Activated T-helper 1 cell treated with Interleukin-2 at 50 U/mL for 16 hours (primary cell): ENCODE measurements at regions not wholly inside any gene's neighbourhood (a gene's known extent, or its start where the extent isn't known, plus 50 kb on each side); places are given as distances from the start of the nearest gene placed in this dataset.
"Not testable (repeated sequence)": the region's sequence is repeated elsewhere in the genome, so short reads cannot be mapped to it uniquely, and the experiment has no call there.

Experiments used
- DNase-seq: peaks from one replicate; pipeline ENCODE4 v3.0.0-alpha.2; 2020; ENCODE audit warnings: low read depth

DNA sequence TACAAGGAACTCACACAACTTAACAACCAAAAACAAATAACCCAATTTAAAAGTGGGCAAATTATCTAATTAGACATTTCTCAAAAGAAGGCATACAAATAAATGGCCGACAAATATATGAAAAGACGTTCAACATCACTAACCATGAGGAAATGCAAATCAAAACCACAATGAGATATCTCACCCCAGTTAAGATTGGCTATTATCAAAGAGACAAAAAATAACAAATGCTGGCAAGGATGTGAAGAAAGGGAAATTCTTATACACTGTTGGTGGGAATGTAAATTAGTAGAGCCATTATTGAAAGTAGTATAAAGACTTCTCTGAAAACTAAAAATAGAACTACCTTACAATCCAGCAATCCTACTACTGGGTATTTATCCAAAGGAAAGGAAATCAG lies 96.7 kb upstream of the SIRPG start:
- DNase-seq: no peak

DNA sequence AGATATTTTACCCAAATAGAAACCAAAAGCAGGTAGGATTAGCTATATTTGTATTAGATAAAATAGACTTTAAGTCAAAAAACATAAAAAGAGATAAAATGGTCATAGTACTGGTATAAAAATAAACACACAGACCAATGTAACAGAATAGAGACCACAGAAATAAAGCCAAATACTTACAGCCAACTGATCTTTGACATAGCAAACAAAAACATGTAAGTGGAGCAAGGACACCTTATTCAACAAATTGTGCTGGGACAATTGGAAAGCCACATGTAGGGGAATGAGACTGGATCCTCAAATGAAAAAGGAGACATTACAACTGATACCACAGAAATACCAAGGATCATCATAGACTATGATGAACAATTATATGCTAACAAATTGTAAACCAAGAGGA lies 94.5 kb upstream of the SIRPG start:
- no peak for DNase-seq

GRCh38 chr20:1748777-1749176 lies 91.2 kb upstream of the SIRPG start:
- DNase-seq: no peak

DNA sequence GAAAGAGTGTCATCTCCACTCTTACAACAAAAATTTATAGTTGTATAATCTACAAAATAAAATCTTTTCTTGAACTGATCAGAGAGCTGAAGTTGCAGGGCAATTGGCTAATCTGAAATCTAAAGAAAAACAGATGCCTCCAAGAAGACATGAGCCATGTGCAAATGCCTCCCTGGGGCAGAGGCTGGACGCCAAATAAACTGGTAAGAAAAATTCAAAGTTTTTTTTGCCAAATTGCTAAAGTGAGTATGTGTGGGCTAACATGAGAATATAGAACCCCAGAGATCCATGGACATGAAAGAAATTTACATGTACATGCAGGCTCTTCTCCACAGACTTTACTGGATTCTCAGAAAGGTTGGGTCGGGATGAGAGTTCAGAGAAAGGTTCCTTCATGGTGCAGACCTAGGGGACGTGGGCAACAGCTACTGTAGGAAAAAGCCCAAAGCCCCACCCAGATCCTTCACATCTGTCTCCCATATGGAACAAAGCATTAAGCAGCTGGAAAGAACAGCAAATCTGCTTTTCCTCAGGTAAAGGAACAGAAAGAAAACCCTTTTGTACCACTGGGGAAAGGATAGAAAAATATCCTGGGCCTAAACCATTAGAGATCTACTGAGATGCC lies 90.5 kb upstream of the SIRPG start:
- no peak for DNase-seq

DNA sequence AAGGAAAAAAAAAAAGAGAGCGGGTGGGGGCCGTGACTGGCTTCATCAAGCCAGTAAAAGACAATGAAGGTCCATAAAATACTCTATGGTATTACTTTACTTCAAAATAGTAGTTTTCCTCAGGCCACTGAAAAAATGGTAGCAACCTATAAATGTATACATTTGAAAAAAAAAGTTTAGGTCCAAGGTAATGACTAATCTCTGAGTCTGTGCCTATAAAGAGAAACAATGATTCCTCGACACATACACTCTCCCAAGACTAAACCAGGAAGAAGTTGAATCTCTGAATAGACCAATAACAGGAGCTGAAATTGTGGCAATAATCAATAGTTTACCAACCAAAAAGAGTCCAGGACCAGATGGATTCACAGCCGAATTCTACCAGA lies 84.5 kb upstream of the SIRPG start:
- DNase-seq: not testable (repeated sequence)

DNA sequence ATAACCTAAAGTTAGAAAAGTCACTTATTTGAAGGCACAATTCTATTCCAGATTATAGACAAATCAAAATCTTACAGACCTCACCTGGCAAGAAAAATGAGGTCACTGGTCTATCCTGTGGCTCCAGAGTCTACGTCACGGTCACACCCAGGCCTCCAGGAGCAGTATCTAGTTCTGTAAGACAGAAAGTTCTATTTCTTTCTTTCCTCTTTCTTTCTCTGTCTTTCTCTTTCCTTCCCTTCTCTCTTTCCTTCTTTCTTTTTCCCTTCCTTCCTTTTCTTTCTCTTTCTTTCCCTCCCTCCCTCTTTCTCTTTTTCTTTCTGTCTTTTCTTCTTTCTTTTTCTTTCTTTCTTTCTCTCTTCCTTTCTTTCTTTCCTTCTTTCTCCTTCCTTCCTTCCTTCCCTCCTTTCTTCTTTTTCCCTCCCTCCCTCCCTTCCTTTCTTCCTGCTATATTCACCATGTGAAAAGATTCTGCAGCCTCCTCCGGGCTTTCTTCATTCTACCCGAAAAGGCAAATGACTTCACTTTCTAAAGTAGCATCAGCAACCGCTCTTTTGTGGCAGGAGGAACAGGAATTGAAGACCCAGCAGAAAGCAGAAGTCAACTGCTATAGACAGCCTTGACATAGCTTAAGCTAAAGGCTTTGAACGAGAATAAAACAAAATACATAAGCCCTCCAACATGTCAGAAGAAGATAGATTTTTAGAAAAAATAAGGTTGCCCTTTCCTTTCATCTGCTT lies 83.9 kb upstream of the SIRPG start:
- no peak for DNase-seq

GRCh38 chr20:1737134-1737533 lies 79.6 kb upstream of the SIRPG start:
- no peak for DNase-seq

GRCh38 chr20:1735417-1736089 lies 78.0 kb upstream of the SIRPG start:
- DNase-seq: no peak

- DNase-seq: no peak
Observed at GRCh38 chr20:1734269-1734858, 76.8 kb upstream of the SIRPG start.

GRCh38 chr20:1731828-1732375 lies 74.3 kb upstream of the SIRPG start:
- DNase-seq: not testable (repeated sequence)

DNA sequence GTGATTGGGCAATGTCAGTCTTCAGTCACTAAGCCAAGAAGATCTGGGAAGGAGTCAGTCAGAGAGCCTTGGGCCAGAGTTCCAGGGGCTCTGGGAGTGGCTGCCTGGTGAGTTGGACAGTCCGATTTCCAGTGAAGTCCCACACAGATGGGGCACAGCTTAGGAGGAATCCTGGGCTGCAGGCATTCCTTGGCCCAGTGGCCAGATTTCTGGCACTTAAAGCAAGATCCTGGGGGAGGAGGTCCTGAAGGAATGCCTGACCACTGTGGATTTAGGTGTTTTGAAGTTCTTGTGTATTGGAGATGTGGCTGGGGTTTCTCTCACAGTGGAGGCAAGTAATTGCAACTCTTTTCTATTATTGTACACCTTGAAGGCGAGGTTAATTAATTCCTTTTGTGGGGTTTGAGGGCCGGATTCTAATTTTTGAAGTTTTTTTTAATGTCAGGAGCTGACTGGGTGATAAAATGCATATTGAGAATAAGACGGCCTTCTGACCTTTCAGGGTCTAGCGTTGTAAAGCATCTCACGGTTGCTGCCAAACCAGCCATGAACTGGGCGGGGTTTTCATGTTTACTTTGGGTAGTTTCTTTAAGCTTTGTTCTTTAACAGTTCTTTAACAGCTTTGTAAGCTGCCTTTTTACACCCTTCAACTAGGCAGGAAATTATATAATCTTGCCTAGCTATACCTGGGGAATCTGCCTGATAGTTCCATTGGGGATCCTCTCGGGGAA lies 73.6 kb upstream of the SIRPG start:
- DNase-seq: not testable (repeated sequence)

DNA sequence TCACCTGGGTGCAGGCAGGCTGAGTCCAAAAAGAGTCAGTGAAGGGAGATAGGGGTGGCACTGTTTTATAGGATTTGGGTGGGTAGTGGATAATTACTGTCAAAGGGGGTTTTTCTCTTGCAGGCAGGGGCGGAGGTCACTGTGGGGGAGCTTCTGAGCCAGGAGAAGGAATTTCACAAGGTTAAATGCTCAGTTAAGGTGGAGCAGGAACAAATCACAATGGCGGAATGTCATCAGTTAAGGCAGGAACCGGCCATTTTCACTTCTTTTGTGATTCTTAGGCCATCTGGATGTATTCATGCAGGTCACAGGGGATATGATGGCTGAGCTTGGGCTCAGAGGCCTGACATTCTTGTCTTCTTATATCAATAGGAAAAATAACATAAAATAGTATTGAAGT lies 69.7 kb upstream of the SIRPG start:
- DNase-seq: not testable (repeated sequence)

DNA sequence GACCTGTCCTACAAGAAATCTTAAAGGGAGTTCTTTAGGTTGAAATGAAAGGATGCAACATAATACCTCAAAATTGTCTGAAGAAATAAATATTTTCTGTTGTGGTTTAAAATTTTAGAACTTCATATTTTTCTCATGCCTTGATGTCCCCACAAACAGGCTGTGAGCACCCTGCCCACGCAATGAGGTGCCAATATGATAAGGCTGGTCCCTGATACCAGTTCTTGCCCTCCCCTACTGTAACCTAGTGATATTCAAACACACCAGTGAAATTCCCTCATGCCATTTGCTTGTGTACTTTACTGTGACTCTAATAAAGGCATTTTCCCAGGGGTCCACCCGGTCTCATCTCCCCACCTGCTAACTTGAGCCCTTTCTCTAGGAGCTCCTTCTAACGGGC lies 67.3 kb upstream of the SIRPG start:
- no peak for DNase-seq

DNA sequence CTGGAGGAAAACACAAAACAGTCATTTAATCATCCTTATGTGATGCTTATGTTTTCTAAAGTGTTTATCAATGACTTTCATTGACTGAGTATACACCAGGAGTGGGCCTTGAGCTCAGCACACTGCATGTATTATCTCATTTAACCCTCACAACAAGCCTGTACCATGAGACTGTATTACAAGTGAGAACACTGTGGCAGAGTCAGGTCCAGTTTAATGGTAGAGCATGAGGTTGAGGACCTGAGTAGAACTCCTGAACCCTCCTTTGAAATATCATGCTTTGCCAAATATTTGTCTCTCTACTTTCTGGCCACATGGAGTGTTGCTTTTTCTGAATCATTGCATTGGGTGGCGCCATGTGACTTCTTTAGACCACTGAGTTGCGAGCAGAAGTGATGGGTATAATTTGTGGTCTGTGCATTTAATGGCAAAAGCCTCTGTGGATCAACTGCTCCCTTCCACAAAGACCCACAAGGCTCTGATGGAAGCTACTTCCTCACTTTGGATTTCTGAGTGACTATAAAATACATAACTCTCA lies 65.0 kb upstream of the SIRPG start:
- no peak for DNase-seq

DNA sequence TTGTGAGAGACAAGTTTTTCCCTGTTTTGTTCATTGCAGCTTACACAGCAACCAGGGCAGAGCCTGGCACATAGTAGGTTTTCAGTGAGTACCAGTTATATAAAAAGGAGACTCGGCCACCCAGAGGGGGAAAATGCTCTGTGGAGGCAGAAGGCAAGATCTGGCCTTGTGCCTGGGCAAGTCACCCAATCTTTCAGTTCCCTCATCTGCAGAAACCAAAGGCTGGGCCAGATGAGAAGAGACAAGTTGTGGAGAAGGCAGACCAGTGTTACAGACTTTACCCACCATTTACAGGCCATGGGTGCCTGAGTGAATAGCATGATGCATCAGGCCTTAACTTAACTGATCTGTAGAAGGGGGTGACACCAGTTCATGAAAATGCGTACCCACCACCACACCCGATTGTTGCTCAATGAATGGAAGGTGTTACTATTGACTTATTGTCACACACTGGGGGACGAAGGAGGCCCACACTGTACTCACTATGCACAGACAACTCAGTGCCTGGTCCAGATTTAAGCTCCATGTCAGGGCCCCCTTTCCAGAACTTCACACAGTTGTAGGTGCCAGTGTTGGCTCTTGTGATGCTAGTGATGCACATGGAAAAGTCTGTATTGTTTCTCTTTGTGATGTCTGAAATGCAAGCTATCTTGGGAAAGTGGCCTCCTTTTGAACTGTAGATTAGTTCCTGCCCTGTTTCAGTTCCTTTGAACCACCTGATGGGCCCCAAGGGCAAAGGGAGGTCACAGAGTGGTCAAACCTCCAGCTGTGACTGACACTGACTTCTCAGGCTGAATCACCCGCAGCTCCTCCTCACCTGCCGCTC lies 64.3 kb upstream of the SIRPG start:
- no peak for DNase-seq

GRCh38 chr20:1720845-1721475 lies 63.4 kb upstream of the SIRPG start:
- DNase-seq: no peak

GRCh38 chr20:1720226-1720625 lies 62.6 kb upstream of the SIRPG start:
- DNase-seq: no peak

DNA sequence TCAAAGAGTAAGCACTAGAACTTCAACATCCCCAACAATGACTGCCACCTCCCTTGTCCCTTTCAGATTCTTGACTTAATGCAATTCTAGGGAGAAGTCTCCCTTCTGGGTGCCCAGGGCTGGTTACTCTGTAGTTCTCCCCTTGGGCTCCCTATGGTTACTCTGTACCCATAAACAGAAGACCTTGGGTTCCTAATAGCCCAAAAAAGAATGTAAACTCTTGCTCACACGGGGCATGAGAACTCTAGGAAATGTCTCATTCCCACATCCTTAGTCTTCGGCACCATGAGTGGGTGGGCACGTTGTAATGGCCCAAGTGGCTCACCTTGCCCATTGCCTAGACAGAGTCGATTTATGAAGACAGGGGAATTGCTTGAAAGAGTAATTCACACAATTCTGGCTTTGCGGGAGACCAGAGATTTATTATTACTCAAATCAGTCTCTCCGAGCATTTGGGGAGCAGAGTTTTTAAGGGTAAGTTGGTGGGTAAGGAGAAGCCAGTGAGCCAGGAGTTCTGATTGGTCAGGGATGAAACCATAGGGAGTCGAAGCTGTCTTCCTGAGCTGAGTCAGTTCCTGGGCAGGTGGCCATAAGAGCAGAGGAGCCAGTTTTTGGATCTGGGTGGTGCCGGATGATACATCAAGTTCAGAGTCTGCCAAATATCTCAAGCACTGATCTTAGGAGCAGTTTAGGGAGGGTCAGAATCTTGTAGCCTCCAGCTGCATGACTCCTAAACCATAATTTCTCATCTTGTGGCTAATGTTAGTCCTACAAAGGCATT lies 61.2 kb upstream of the SIRPG start:
- no peak for DNase-seq
